Mesendoderm (in vitro differentiated cells): ENCODE measurements at regions not wholly inside any gene's neighbourhood (a gene's known extent, or its start where the extent isn't known, plus 50 kb on each side); places are given as distances from the start of the nearest gene placed in this dataset.

Source experiments
- DNase-seq: peaks from one replicate; pipeline ENCODE4 v3.0.0; 2013
- H2AK5ac ChIP-seq: 2 replicates; pipeline ENCODE4 v1.6.1; 2013; ENCODE audit warnings: low read length, inconsistent platforms
- H2BK120ac ChIP-seq: 2 replicates; pipeline ENCODE4 v1.6.1; 2013; ENCODE audit warnings: low read depth, mild to moderate bottlenecking, low read length, moderate library complexity, mixed read lengths
- H2BK15ac ChIP-seq: replicated peaks from 2 replicates; pipeline ENCODE4 v1.6.1; 2013; ENCODE audit warnings: low read depth, mild to moderate bottlenecking, moderate library complexity
- H2BK5ac ChIP-seq: 2 replicates; pipeline ENCODE4 v1.6.1; 2013; ENCODE audit warnings: low read length, inconsistent platforms
- H3K18ac ChIP-seq: 2 replicates; pipeline ENCODE4 v1.6.1; 2013; ENCODE audit warnings: mild to moderate bottlenecking, low read length, mixed read lengths
- H3K23ac ChIP-seq: one replicate; pipeline ENCODE4 v1.6.1; 2013; ENCODE audit warnings: low read length
- H3K27ac ChIP-seq: 2 replicates; pipeline ENCODE4 v1.5.1; 2013; ENCODE audit warnings: low read depth, mild to moderate bottlenecking, inconsistent platforms, low read length, moderate library complexity
- H3K27me3 ChIP-seq: 2 replicates; pipeline ENCODE4 v1.6.1; 2013; ENCODE audit warnings: low read length, control low read depth, mild to moderate bottlenecking, inconsistent platforms; ENCODE audit not compliant: insufficient read depth, poor library complexity
- H3K36me3 ChIP-seq: 2 replicates; pipeline ENCODE4 v1.6.1; 2013; ENCODE audit warnings: low read length, inconsistent platforms; ENCODE audit not compliant: control insufficient read depth, insufficient read depth
- H3K4ac ChIP-seq: one replicate; pipeline ENCODE4 v1.6.1; 2013; ENCODE audit warnings: low read depth, mild to moderate bottlenecking, low read length, moderate library complexity
- H3K4me1 ChIP-seq: 2 replicates; pipeline ENCODE4 v1.6.1; 2013; ENCODE audit warnings: low read depth, low read length, inconsistent platforms; ENCODE audit not compliant: control insufficient read depth
- H3K4me2 ChIP-seq: 2 replicates; pipeline ENCODE4 v1.6.1; 2013; ENCODE audit warnings: low read length
- H3K4me3 ChIP-seq: 2 replicates; pipeline ENCODE4 v1.5.1; 2013; ENCODE audit warnings: mild to moderate bottlenecking, low read length
- H3K56ac ChIP-seq: one replicate; pipeline ENCODE4 v1.6.1; 2013; ENCODE audit warnings: low read length
- H3K79me1 ChIP-seq: 2 replicates; pipeline ENCODE4 v1.6.1; 2013; ENCODE audit warnings: low read length, inconsistent platforms
- H3K79me2 ChIP-seq: 2 replicates; pipeline ENCODE4 v1.6.1; 2013; ENCODE audit warnings: mild to moderate bottlenecking, low read length; ENCODE audit not compliant: control insufficient read depth, insufficient read depth
- H3K9ac ChIP-seq: 2 replicates; pipeline ENCODE4 v1.6.1; 2013; ENCODE audit warnings: low read length, inconsistent platforms
- H4K5ac ChIP-seq: one replicate; pipeline ENCODE4 v1.6.1; 2013; ENCODE audit warnings: low read length
- H4K8ac ChIP-seq: one replicate; pipeline ENCODE4 v1.6.1; 2013; ENCODE audit warnings: low read depth, mild to moderate bottlenecking, control low read depth, low read length, moderate library complexity
- WGBS: extraction: QIAGEN DNeasy Blood & Tissue Kit; methylation state at CpG from one replicate; pipeline ENCODE4 v1.1.7; 2013; ENCODE audit warnings: low lambda C conversion rate, missing lambda C conversion rate; ENCODE audit not compliant: insufficient coverage; ENCODE audit errors: extremely low coverage; 5-methylcytosine and 5-hydroxymethylcytosine counted together

DNA sequence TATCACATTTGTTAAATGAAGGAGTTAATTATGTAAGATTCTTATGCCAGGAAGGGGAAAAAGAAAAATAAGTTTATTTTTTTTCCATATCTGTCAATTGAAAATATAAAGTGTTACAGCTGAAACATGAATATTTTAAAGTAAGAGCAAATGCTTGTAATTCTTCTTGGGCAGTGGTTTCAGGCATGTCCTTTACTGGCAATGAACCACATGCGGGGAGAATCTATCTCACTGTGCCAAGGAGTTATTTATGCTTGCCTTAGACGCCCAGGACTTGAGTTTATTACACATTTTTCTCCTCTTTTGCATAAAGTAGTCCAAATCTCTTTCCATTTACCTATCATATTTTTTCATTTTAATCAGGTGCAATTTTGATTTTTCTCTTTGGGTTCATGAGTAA lies 207.8 kb upstream of the NRIP1 start:
- Histone ChIP-seq H3K56ac (no peak overlapping the region), H4K8ac (no peak overlapping the region), H3K4me1 (no peaks in the 10 kb centered on the region), H3K36me3 (no peaks in the 10 kb centered on the region), H3K18ac (no peak overlapping the region), H2AK5ac (no peak overlapping the region), H3K23ac (no peak overlapping the region), H3K4me3 (no peak overlapping the region), H2BK120ac (no peak overlapping the region), H3K9ac (no peak overlapping the region), H3K27me3 (no peaks in the 10 kb centered on the region), H3K79me2 (no peaks in the 10 kb centered on the region), H2BK5ac (no peak overlapping the region), H2BK15ac (no peak overlapping the region), H4K5ac (no peak overlapping the region), H3K79me1 (no peaks in the 10 kb centered on the region), H3K4ac (no peak overlapping the region), H3K4me2 (no peak overlapping the region), H3K27ac (no peak overlapping the region)
- WGBS, result no CpG with 5 or more reads among the region's 2 CpGs
- DNase-seq, result no peak

GRCh38 chr21:15273244-15273643 lies 208.4 kb upstream of the NRIP1 start:
- no peak overlapping the region for H3K4me2 ChIP-seq
- no peaks in the 10 kb centered on the region for H3K4me1 ChIP-seq
- DNase-seq, result peak; percentile 73
- no peak overlapping the region for H3K56ac ChIP-seq
- H3K4ac ChIP-seq, result no peak overlapping the region
- no peaks in the 10 kb centered on the region for H3K79me1 ChIP-seq
- no peaks in the 10 kb centered on the region for H3K27me3 ChIP-seq
- no peak overlapping the region for H4K8ac ChIP-seq
- no peaks in the 10 kb centered on the region for H3K36me3 ChIP-seq
- H3K4me3 ChIP-seq, result no peak overlapping the region
- no peak overlapping the region for H2BK15ac ChIP-seq
- no peak overlapping the region for H4K5ac ChIP-seq
- no peaks in the 10 kb centered on the region for H3K79me2 ChIP-seq
- no peak overlapping the region for H2BK5ac ChIP-seq
- H3K9ac ChIP-seq, result no peak overlapping the region
- H3K27ac ChIP-seq, result no peak overlapping the region
- H2BK120ac ChIP-seq, result no peak overlapping the region
- no peak overlapping the region for H3K18ac ChIP-seq
- no CpG with 5 or more reads among the region's 2 CpGs for WGBS
- H2AK5ac ChIP-seq, result no peak overlapping the region
- H3K23ac ChIP-seq, result no peak overlapping the region

- H3K79me1 ChIP-seq, result no peaks in the 10 kb centered on the region
- no peaks in the 10 kb centered on the region for H3K36me3 ChIP-seq
- H4K5ac ChIP-seq, result no peak overlapping the region
- no peak overlapping the region for H3K4me3 ChIP-seq
- no peak overlapping the region for H2BK120ac ChIP-seq
- no peak overlapping the region for H3K9ac ChIP-seq
- no peak overlapping the region for H3K56ac ChIP-seq
- H3K4me2 ChIP-seq, result no peak overlapping the region
- H3K27me3 ChIP-seq, result no peaks in the 10 kb centered on the region
- H3K27ac ChIP-seq, result no peak overlapping the region
- H2BK15ac ChIP-seq, result no peak overlapping the region
- no peak overlapping the region for H3K18ac ChIP-seq
- WGBS, result no CpG with 5 or more reads among the region's 5 CpGs
- no peaks in the 10 kb centered on the region for H3K4me1 ChIP-seq
- no peak for DNase-seq
- no peak overlapping the region for H3K4ac ChIP-seq
- H4K8ac ChIP-seq, result no peak overlapping the region
- no peak overlapping the region for H3K23ac ChIP-seq
- H3K79me2 ChIP-seq, result no peaks in the 10 kb centered on the region
- H2AK5ac ChIP-seq, result no peak overlapping the region
- no peak overlapping the region for H2BK5ac ChIP-seq
Observed at GRCh38 chr21:15274701-15275485, 210.1 kb upstream of the NRIP1 start.

DNA sequence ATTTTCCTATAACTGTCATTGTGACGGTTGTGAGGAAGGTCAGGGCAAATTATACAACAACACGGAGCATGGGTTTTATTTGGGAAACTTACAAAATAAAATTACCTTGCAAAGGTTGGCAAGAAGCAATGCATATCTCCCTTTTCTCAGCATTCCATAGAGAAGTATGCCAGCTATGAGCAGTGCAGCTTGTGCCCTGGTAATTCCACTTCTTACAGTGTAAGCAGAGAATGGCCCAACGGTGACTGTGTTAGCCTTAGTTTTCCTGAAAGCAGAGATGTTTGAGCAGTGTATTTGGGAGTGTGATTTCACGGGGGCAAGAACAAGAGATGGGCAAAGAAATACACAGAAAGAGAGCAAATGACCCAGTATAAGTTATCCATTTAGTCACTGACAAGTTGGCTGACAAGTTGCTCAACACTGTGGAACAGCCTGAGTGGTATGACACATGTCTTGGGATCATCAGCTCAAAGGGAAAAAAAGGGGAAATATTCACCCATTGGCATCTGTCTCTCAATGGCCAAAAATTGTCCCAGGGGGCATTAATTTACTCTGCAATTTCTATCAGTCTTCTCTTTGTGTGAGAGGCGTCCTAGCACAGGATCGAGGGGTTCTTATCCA lies 210.9 kb upstream of the NRIP1 start:
- Histone ChIP-seq H3K79me1 (no peaks in the 10 kb centered on the region), H3K36me3 (no peaks in the 10 kb centered on the region), H3K56ac (no peak overlapping the region), H2AK5ac (no peak overlapping the region), H3K18ac (no peak overlapping the region), H3K23ac (no peak overlapping the region), H2BK120ac (no peak overlapping the region), H3K9ac (no peak overlapping the region), H4K8ac (no peak overlapping the region), H3K4ac (peak overlapping the region; percentile 42), H3K4me3 (no peak overlapping the region), H2BK15ac (no peak overlapping the region), H4K5ac (no peak overlapping the region), H3K27ac (no peak overlapping the region), H3K4me1 (no peaks in the 10 kb centered on the region), H3K27me3 (no peaks in the 10 kb centered on the region), H3K4me2 (no peak overlapping the region), H3K79me2 (no peaks in the 10 kb centered on the region), H2BK5ac (no peak overlapping the region)
- no peak for DNase-seq
- WGBS, result no CpG with 5 or more reads among the region's 6 CpGs

DNA sequence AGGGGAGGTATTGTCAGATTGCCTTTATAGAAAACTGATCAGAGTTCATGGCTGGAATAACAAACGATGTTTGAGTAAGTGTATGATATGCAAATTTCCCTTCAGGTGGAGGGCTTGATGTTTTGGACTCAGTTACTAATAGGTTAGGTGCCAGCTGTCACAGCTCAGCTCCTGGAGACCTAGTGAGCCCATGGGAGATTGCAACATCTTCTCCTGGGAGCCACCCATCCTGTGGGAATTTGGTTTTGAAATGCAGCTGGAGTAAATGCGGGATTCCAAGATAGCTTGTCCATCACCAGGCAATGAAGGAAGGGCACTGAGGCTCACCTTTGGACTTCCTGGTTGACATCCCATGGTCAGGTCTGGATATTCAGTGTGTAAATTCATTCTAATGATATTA lies 211.4 kb upstream of the NRIP1 start:
- H2AK5ac ChIP-seq, result no peak overlapping the region
- H3K27me3 ChIP-seq, result no peaks in the 10 kb centered on the region
- DNase-seq, result no peak
- no peak overlapping the region for H3K56ac ChIP-seq
- no peak overlapping the region for H3K4me2 ChIP-seq
- no peak overlapping the region for H2BK5ac ChIP-seq
- WGBS, result no CpG with 5 or more reads among the region's 2 CpGs
- H4K5ac ChIP-seq, result no peak overlapping the region
- H2BK120ac ChIP-seq, result no peak overlapping the region
- no peaks in the 10 kb centered on the region for H3K79me2 ChIP-seq
- H3K27ac ChIP-seq, result no peak overlapping the region
- no peak overlapping the region for H4K8ac ChIP-seq
- H3K36me3 ChIP-seq, result no peaks in the 10 kb centered on the region
- no peak overlapping the region for H3K4me3 ChIP-seq
- peak overlapping the region; percentile 42 for H3K4ac ChIP-seq
- H3K18ac ChIP-seq, result no peak overlapping the region
- no peaks in the 10 kb centered on the region for H3K4me1 ChIP-seq
- no peaks in the 10 kb centered on the region for H3K79me1 ChIP-seq
- H3K23ac ChIP-seq, result no peak overlapping the region
- H3K9ac ChIP-seq, result no peak overlapping the region
- no peak overlapping the region for H2BK15ac ChIP-seq

DNA sequence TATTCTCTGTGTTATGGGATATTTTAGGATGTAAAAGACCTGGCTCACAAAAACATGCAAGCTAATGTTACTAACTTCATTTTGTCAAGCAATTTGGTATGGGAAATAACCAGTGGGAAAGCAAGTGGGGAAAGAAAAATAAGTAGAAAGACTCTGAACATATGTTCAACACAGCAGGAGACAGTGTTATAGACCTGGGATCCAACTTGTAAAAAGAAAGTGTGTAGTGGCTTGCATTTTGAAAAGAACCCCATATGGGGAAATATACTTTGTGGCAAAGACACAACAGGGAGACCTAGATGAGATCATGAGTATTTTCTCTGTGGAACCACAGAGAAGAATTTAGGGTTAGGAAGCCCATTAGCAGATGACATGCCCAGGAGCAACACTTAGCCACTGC lies 212.7 kb upstream of the NRIP1 start:
- no peak overlapping the region for H3K56ac ChIP-seq
- H3K79me1 ChIP-seq, result no peaks in the 10 kb centered on the region
- no peak overlapping the region for H4K8ac ChIP-seq

More for the DNA sequence above, 212.7 kb upstream of the NRIP1 start:
- Histone ChIP-seq H3K79me2 (no peaks in the 10 kb centered on the region), H3K27me3 (no peaks in the 10 kb centered on the region), H3K36me3 (no peaks in the 10 kb centered on the region), H3K27ac (no peak overlapping the region), H3K4me1 (no peaks in the 10 kb centered on the region), H3K23ac (no peak overlapping the region), H3K18ac (no peak overlapping the region), H3K4ac (no peak overlapping the region), H3K9ac (no peak overlapping the region), H3K4me3 (no peak overlapping the region), H4K5ac (no peak overlapping the region), H2BK120ac (no peak overlapping the region), H3K4me2 (no peak overlapping the region), H2BK15ac (no peak overlapping the region), H2BK5ac (no peak overlapping the region), H2AK5ac (no peak overlapping the region)
- DNase-seq, result no peak
